ENCODE measurements at regions not wholly inside any gene's neighbourhood (a gene's known extent, or its start where the extent isn't known, plus 50 kb on each side); places are given as distances from the start of the nearest gene placed in this dataset.
"Not testable (repeated sequence)": the region's sequence is repeated elsewhere in the genome, so short reads cannot be mapped to it uniquely, and the experiment has no call there.

DNA sequence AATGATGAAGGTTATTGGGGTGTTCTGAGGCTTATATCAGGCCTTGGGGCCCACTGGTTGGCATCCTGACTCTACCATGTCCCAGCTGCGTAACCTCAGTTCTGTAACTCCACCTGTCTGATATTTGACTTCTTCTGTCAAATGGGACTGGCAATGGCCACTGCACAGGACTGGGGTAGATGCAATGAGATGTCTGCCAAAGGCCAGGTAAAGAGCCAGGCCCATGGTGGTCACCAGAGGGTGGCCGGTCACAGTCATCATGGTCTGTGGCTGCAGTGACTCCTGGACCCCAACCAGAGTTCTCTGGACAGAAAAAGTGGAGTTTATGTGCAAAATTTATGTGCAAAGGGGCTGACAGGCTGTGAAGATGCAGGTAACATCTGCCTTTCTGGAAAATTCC lies 173.3 kb downstream of the PTPRU start:
- no peak for DNase-seq (ENCODE audit: low spot score)

DNA sequence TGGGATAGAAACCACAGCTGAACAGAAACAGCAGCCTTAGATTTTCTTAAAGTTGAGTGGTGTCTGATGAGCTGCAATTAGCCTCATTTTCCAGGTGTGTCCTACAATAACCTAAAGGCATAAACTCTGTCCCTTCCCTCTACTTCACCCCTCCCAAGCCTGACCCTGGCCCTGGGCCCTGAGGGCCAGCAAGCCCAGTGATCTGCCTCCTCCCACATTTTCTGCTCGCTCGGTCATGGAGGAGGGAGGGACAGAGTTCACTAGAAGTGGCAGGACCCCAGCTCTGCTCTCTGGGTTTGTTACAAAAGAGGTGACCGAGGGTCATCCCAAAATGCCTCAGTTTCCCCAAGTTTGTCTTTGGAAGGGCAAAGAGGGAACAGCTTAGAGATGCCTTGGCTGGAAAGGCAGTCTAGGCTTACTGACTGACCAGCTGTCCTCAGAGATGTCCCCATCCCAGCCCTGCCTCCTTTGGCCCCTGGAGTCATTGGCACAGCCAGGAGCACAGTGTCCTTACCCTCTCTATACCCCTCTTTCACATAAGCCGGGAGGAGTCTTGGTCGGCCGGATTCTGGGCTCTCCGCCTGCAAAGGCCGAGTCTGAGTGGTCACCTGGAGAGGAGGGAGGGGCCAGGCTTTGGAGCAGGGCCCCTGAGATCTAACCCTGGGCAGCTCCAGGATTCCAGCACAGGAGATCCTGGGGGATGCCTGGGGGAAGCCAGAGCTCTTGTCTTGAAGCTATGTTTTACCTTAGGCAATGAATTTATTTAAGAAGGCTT lies 172.7 kb downstream of the PTPRU start:
- no peak for DNase-seq (ENCODE audit: low spot score)

- no peak for DNase-seq (ENCODE audit: low spot score)
These were observed 170.5 kb downstream of the PTPRU start for GRCh38 chr1:29406814-29407213.

DNA sequence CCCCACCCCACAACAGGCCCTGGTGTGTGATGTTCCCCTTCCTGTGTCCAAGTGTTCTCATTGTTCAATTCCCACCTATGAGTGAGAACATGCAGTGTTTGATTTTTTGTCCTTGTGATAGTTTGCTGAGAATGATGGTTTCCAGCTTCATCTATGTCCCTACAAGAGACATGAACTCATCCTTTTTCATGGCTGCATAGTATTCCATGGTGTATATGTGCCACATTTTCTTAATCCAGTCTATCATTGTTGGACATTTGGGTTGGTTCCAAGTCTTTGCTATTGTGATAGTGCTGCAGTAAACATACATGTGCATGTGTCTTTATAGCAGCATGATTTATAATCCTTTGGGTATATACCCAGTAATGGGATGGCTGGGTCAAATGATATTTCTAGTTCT lies 163.9 kb downstream of the PTPRU start:
- DNase-seq (ENCODE audit: low spot score): not testable (repeated sequence)

- DNase-seq (ENCODE audit: low spot score): no peak
These were observed 163.1 kb downstream of the PTPRU start for GRCh38 chr1:29399465-29399864.

DNA sequence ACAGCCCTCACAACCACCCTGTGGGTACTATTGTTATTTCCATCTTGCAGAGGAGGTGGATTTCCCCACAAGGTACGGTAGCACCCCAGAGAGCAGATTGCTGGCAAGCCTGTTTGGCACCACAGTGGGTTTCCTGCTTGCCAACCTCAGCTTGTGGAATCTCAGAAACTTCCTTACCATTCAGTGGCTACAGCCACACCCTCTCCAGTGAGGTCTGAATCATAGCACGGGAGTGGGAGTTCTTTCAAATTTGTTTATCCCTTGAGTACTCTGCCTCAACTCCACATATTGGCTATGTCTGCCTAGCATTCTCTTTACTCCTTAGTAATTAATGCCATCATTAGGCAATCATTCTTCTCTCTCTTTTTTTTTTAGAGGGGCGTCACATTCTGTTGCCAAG lies 162.1 kb downstream of the PTPRU start:
- DNase-seq (ENCODE audit: low spot score): no peak

DNA sequence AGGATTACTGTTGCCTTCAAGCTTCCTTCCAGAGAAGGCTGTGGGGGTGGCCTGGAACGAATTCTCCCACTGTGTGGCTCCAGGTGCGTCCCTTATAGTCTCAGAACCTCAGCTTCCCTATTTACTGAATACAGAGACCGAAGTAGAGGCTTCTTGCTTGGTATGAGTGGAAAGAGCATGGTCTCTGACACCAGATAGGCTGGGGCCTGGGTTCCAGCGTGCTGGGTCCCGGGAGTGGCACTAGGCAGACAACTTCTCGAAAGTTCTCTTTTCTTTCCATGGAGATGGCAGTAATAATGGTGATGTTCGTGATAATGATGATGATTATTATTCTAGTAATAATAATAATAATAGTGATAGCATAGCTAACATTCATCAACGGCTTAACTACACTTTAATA lies 161.7 kb downstream of the PTPRU start:
- DNase-seq (ENCODE audit: low spot score): no peak

GRCh38 chr1:29397256-29397590 lies 160.9 kb downstream of the PTPRU start:
- DNase-seq (ENCODE audit: low spot score): no peak

DNA sequence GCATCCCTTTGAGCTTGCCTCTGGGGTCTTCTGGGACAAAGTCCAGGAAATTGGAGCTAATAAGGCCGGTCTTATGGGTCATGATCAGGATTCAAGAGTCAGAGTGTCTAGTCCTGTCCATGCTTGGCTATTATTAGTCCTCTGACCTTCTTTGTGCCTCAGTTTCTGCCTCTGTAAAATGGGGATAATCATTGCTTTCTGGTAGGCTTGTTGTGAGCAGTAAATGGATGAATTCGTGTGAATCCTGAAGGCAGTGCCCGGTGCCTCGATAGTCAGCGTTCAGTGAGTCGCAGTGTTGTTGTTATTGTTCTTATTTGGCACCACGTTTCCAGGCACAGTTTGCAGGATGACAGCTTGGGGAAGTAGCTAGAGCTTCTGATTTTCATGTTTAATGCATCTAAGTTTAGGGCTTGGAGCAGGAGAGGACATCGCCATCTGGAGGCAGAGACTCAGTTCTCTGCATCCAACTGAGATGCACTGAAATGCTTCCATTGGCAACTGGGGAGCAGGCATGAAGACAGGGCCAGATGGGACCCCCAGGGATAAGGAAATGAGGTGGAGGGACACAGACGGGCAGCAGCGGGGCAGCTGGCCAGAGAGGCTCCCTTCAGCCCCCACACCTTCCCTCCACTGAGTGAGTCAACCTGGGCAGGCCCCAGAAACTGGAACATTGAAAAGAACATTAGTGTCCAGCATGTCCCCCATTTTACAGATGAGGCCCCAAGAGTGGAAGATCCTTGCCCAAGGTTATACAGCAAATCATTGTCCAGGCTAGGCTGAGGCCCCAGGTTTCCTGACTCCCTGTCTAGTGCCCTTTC lies 160.3 kb downstream of the PTPRU start:
- DNase-seq (ENCODE audit: low spot score): no peak

DNA sequence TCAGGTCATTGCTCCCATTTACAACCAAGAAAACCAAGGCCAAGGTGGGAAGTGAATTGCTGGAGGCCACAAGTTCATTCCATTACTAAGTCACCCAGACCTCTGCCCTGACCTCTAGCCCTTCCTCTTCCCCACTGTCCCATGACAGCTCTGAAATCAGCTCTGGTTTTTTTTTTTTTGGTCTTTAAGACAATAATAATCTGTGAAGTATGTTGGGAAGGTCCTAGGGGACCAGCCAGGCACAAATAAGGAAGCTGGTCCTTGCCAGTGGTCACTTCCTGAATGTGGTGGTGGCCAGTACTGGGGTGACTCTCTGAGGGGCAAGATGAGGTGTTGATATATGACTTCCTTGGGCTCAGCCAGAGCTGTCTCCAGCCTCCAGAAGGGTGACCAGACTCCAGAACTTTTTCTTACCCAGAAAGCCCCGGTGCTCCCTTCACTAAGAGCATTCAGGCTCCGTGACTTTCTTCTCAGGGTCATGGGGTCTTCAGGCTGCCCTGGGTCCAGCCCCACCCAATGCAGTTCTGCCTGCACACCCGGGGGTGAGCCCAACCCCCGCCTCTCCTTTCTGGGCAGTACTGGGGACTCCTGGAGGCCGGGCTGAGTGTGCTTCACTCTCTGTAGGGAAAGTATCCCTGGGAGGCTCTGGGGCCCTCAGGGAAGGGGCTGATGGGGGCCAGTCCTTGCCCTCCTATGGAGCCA lies 159.6 kb downstream of the PTPRU start:
- DNase-seq (ENCODE audit: low spot score): no peak

GRCh38 chr1:29394521-29395225 lies 158.4 kb downstream of the PTPRU start:
- no peak for DNase-seq (ENCODE audit: low spot score)

DNA sequence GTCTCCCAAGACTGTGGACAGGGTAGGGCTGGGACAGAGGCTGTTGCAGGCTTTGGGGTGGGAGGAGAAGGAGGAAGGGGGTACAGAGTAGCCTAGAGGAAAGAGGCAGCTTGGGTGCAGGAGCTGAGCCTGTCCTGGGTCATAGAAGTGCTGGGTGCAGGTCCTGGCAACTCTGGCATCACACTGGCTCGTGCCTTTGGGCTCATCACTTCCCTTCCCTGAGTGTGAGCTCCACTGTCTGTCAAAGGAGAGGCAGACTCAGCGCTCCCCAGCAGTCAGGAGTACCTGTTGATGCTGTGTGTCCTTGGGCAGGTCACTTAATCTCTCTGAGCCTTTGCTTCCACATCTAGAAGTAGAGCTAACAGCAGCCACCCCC lies 157.1 kb downstream of the PTPRU start:
- DNase-seq (ENCODE audit: low spot score): no peak

- DNase-seq (ENCODE audit: low spot score): no peak
These were observed 156.4 kb downstream of the PTPRU start for GRCh38 chr1:29392486-29393450.

- no peak for DNase-seq (ENCODE audit: low spot score)
These were observed 155.7 kb downstream of the PTPRU start for GRCh38 chr1:29392036-29392435.

GRCh38 chr1:29391362-29391880 lies 155.1 kb downstream of the PTPRU start:
- DNase-seq (ENCODE audit: low spot score): no peak

DNA sequence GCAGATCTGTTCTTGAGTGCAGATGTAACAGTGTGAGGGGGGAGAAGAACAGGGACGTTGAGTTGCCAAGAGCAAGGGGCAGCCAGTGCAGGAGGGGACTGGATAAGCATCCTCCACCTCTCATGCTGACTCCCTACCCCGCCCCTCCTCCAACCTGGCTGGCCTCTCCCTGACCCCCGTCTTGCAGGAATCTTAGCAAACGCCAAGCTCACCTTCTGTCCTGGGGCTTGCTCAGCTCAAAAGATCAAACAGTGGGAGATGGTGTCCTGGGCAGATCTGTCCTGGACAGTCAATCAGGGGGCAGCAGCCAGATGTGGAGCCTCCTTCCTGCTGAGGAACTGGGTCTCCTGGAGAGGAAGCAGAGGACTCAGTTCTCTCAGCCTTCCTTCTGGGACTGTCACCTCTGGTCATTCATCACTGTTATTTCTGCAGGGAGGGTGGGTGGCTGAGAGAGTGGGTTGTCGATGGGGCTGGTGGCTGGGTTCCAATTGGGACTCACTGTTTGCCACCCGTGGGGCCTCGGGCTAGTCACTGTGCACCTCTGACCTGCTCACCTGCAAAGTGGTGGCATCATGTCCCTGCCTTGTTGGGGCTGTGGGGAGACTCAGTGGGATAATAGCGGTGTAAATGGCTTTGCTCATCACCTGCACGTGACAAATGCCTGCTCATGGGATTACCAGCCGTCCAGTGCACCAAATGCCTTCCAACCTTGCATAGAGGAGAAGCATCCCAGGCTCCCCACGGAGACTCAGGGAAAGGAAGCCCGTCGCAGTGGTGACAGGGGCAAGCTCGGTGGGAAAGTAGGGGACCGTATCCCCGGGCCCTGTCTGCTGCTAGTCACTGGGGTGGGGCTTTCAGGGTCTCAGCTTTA lies 154.4 kb downstream of the PTPRU start:
- no peak for DNase-seq (ENCODE audit: low spot score)

GRCh38 chr1:29390075-29390474 lies 153.8 kb downstream of the PTPRU start:
- no peak for DNase-seq (ENCODE audit: low spot score)

DNA sequence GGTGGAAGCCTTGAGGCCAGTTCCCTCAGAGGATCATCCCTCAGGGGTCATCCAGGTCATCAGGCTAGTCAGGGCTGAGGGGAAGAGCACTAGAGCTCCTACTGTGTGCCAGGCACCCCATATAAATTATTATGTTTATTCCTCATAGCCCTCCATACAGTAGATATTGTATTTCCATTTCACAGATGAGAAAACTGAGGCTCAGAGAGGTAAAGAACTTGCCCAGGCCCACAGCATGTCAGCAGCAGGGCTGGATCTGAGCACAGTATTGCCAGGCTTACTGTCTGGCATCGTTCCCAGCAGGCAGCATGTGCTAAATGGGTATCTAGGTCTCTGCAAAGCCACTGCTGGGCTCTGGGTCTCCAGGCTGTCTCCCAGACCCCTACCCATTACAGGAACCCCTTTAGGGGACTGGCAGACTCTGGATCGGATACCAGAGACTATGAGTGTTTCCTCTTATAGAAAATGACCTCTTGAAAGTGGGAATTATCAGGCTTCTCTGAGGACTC lies 153.3 kb downstream of the PTPRU start:
- DNase-seq (ENCODE audit: low spot score): no peak

- DNase-seq (ENCODE audit: low spot score): no peak
These were observed 152.6 kb downstream of the PTPRU start for GRCh38 chr1:29388884-29389283.

- DNase-seq (ENCODE audit: low spot score): no peak
These were observed 151.8 kb downstream of the PTPRU start for GRCh38 chr1:29388170-29388569.

Measured in activated CD4-positive, alpha-beta T cell treated with anti-CD3 and anti-CD28 coated beads, Interleukin-2, Interleukin-4, amounts not matched to agents 100 ng/mL and 50 ng/mL, durations not matched to agents 16 hours and 8 hours (primary cell).